ENCODE measurements at regions not wholly inside any gene's neighbourhood (a gene's known extent, or its start where the extent isn't known, plus 50 kb on each side); places are given as distances from the start of the nearest gene placed in this dataset.
"Not testable (repeated sequence)": the region's sequence is repeated elsewhere in the genome, so short reads cannot be mapped to it uniquely, and the experiment has no call there.

DNA sequence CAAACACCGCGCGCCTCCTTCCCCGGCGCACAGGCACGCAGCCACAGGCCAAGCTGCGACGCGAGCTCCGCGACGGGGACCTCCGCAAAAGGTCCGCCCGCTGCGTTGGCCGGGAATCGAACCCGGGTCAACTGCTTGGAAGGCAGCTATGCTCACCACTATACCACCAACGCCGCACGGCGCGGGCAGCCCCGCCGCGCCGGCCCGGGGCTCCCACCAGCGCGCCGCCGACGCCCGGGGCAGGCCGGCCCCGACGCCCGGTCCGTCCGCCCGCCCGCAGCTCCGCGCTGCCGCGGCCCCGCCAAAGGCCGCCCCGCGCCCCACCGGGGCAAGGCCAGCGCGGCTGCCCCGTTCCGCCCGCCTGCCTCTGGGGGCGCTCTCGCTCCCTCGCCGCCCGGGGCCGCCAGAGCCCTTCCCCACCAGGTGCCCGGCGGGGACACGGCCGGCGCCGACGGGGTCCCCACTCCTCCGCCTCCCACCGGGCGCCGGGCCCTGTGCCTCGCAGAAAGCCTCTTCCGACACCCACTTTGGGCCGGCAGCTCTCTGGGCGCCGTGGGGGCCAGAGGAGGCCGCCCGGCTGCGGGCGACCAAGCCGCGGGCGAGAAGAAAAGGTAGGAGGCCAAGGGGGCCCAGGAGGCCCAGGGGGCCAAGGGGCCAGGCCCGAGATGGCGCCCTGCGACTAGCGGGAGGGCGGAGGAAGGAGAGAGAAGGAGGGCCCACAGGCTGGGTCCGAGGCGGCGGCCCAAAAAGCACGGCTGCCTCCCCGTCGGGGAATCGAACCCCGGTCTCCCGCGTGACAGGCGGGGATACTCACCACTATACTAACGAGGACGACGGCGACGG, 50.2 kb upstream of the FCGR2A start:
- H3K27ac Mint-ChIP-seq; H3K4me1 Mint-ChIP-seq (ENCODE audit: low read depth); H3K9me3 Mint-ChIP-seq; intact Hi-C loops (cut with micrococcal nuclease); H3K27me3 Mint-ChIP-seq; H3K36me3 Mint-ChIP-seq (ENCODE audit: low read depth); H3K4me3 Mint-ChIP-seq: not testable (repeated sequence)

DNA sequence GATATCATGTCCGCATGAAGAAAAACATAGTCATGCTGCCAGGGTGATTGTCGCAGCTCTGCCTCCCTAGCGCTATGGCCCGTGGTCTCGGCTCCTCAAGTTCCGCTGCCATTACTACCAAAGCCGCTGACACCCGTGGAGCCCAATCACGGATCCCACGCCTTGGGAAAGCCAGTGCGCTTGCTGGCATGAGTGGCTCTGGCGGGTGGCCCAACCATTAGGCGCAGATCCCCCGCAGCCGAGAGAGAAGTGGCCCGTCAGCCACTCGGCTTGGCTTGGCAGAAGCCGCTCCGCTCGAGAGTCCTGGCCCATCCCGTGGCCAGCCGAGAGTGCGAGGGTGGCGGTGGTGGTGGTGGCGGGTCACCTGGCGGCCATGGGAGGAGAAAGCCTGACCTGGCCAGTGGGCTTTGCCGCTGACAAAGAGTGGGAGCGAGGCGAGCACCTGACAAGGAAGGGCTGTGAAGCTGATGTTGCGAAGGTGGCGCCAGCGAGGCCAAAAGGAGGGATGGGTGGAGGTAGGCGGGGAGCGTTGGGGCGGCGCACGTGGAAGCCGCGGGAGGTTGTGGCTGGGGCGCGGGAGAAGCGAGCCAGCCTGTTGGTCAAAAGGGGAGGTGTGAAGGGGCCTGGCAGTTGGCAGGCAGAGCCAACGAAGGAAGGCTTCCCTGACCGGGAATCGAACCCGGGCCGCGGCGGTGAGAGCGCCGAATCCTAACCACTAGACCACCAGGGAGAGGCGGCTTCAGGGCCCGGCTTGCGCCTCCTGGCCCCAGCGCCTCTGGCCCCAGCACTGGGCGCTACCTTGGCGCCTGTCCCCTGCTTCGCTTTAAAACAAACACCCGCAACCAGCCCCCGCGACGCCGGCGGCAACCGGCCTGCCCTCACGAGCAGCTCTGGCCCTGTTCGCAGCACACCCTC, 51.0 kb upstream of the FCGR2A start:
- H3K36me3 Mint-ChIP-seq (ENCODE audit: low read depth); H3K4me3 Mint-ChIP-seq; H3K9me3 Mint-ChIP-seq; H3K4me1 Mint-ChIP-seq (ENCODE audit: low read depth); H3K27me3 Mint-ChIP-seq; intact Hi-C loops (cut with micrococcal nuclease); H3K27ac Mint-ChIP-seq: not testable (repeated sequence)

DNA sequence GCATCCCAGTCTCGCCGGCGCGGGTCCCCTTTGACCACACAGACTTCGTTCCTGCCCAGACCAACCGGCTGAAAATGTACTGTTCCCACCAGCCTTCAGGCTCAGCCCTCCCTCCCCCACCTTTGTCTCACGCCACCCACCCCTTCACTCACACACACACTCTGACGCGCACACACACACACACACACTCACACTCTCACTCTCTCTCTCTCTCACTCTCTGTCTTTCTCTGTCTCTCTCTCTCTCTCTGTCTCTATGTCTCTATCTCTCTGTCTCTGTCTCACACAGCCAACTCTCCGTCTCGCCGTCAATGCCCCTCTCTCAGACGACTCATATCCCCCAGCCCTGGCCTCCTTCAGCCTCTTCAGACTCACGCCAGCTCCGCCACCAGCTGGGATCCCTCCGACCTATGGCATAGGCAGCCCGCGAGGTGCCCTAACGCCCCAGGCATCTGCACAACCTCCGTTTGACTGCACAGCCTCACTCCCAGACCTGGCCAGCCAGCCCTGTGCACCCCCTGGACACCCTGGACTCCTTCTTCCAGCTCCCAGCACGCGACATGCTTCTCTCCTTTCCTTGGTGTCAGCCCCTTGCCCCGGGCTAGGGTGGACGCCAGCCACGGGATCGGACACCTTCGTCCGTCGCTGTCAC, 53.4 kb upstream of the FCGR2A start:
- H3K36me3 Mint-ChIP-seq (ENCODE audit: low read depth); H3K27ac Mint-ChIP-seq: not testable (repeated sequence)

DNA sequence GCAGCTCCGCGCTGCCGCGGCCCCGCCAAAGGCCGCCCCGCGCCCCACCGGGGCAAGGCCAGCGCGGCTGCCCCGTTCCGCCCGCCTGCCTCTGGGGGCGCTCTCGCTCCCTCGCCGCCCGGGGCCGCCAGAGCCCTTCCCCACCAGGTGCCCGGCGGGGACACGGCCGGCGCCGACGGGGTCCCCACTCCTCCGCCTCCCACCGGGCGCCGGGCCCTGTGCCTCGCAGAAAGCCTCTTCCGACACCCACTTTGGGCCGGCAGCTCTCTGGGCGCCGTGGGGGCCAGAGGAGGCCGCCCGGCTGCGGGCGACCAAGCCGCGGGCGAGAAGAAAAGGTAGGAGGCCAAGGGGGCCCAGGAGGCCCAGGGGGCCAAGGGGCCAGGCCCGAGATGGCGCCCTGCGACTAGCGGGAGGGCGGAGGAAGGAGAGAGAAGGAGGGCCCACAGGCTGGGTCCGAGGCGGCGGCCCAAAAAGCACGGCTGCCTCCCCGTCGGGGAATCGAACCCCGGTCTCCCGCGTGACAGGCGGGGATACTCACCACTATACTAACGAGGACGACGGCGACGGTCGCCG, 57.4 kb upstream of the FCGR2A start:
- H3K4me1 Mint-ChIP-seq (ENCODE audit: low read depth); intact Hi-C loops (cut with micrococcal nuclease); H3K27ac Mint-ChIP-seq; H3K4me3 Mint-ChIP-seq; H3K9me3 Mint-ChIP-seq; H3K36me3 Mint-ChIP-seq (ENCODE audit: low read depth): not testable (repeated sequence)
- H3K27me3 Mint-ChIP-seq, result peaks cover 14% of the 10 kb centered on the region

More for the DNA sequence above, 53.4 kb upstream of the FCGR2A start:
- H3K4me3 Mint-ChIP-seq; H3K9me3 Mint-ChIP-seq; intact Hi-C loops (cut with micrococcal nuclease); H3K4me1 Mint-ChIP-seq (ENCODE audit: low read depth); H3K27me3 Mint-ChIP-seq: not testable (repeated sequence)

DNA sequence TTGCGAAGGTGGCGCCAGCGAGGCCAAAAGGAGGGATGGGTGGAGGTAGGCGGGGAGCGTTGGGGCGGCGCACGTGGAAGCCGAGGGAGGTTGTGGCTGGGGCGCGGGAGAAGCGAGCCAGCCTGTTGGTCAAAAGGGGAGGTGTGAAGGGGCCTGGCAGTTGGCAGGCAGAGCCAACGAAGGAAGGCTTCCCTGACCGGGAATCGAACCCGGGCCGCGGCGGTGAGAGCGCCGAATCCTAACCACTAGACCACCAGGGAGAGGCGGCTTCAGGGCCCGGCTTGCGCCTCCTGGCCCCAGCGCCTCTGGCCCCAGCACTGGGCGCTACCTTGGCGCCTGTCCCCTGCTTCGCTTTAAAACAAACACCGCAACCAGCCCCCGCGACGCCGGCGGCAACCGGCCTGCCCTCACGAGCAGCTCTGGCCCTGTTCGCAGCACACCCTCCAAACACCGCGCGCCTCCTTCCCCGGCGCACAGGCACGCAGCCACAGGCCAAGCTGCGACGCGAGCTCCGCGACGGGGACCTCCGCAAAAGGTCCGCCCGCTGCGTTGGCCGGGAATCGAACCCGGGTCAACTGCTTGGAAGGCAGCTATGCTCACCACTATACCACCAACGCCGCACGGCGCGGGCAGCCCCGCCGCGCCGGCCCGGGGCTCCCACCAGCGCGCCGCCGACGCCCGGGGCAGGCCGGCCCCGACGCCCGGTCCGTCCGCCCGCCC, 58.1 kb upstream of the FCGR2A start:
- H3K9me3 Mint-ChIP-seq; H3K4me3 Mint-ChIP-seq; H3K36me3 Mint-ChIP-seq (ENCODE audit: low read depth); H3K27ac Mint-ChIP-seq; intact Hi-C loops (cut with micrococcal nuclease); H3K4me1 Mint-ChIP-seq (ENCODE audit: low read depth): not testable (repeated sequence)
- H3K27me3 Mint-ChIP-seq, result peaks cover 20% of the 10 kb centered on the region

DNA sequence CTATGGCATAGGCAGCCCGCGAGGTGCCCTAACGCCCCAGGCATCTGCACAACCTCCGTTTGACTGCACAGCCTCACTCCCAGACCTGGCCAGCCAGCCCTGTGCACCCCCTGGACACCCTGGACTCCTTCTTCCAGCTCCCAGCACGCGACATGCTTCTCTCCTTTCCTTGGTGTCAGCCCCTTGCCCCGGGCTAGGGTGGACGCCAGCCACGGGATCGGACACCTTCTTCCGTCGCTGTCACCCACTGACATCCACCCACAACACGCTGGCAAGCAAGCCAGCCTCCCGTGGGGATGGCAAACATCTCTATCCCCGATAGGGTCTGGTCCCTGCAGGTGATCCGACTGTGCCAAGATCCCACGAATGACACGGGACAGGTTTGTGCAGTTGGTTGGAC, 60.5 kb upstream of the FCGR2A start:
- H3K4me3 Mint-ChIP-seq; H3K27ac Mint-ChIP-seq; intact Hi-C loops (cut with micrococcal nuclease); H3K36me3 Mint-ChIP-seq (ENCODE audit: low read depth); H3K9me3 Mint-ChIP-seq: not testable (repeated sequence)
- H3K4me1 Mint-ChIP-seq (ENCODE audit: low read depth), result peaks cover 12% of the 10 kb centered on the region
- H3K27me3 Mint-ChIP-seq, result peaks cover 27% of the 10 kb centered on the region

DNA sequence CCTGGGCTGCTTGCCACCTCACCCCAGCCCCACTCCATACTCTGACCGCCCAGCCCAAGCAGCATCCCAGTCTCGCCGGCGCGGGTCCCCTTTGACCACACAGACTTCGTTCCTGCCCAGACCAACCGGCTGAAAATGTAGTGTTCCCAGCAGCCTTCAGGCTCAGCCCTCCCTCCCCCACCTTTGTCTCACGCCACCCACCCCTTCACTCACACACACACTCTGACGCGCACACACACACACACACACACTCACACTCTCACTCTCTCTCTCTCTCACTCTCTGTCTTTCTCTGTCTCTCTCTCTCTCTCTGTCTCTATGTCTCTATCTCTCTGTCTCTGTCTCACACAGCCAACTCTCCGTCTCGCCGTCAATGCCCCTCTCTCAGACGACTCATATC, 61.0 kb upstream of the FCGR2A start:
- H3K36me3 Mint-ChIP-seq (ENCODE audit: low read depth); intact Hi-C loops (cut with micrococcal nuclease); H3K4me3 Mint-ChIP-seq; H3K9me3 Mint-ChIP-seq; H3K27ac Mint-ChIP-seq: not testable (repeated sequence)
- Mint-ChIP-seq H3K4me1 (ENCODE audit: low read depth) (peaks cover 15% of the 10 kb centered on the region), H3K27me3 (peaks cover 32% of the 10 kb centered on the region)

DNA sequence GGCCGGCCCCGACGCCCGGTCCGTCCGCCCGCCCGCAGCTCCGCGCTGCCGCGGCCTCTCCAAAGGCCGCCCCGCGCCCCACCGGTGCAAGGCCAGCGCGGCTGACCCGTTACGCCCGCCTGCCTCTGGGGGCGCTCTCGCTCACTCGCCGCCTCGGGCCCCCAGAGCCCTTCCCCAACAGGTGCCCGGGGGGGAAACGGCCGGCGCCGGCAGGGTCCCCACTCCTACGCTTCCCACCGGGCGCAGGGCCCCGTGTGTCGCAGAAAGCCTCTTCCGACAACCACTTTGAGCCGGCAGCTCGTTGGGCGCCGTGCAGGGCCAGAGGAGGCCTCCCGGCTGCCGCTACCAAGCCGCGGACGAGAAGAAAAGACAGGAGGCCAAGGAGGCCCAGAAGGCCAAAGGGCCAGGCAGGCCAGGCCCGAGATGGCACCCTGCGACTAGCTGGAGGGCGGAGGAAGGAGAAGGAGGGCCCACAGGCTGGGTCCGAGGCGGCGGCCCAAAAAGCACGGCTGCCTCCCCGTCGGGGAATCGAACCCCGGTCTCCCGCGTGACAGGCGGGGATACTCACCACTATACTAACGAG, 64.9 kb upstream of the FCGR2A start:
- Mint-ChIP-seq H3K9me3 (no peaks in the 10 kb centered on the region), H3K4me1 (ENCODE audit: low read depth) (peaks cover 15% of the 10 kb centered on the region), H3K27ac (no peak overlapping the region), H3K4me3 (peak overlapping the region; percentile 80), H3K36me3 (ENCODE audit: low read depth) (no peaks in the 10 kb centered on the region), H3K27me3 (peaks cover 67% of the 10 kb centered on the region)
- intact Hi-C loops (cut with micrococcal nuclease), result no loop called here

DNA sequence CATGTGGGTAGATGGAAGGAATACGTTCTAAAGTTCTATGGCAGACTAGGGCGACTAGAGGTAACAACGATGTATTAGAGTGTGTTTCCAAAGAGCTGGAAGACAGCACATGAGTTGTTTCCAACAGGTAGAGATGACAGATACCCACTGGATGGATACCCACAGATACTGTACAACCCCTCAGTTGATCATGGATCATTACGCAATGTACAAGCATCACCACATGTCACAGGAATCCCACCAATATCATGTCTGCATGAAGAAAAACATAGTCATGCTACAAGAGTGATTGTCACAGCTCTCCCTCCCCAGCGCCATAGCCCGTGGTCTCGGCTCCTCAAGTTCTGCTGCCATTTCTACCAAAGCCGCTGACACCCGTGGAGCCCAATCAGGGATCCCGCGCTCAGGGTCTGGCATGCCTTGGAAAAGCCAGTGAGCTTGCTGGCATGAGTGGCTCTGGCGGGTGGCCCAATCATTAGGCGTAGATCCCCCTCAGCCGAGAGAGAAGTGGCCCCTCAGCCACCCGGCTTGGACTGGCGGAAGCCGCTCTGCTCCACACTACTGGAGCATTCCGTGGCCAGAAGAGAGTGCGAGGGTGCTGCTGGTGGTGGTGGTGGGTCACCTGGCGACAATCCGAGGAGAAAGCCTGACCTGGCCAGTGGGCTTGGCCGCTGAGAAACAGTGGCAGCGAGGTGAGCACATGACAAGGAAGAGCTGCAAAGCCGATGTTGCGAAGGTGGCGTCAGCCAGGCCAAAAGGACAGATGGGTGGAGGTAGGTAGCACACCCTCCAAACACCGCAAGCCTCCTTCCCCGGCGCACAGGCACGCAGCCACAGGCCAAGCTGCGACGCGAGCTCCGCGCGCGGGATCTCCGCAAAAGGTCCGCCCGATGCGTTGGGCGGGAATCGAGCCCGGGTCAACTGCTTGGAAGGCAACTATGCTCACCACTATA, 65.7 kb upstream of the FCGR2A start:
- Mint-ChIP-seq H3K36me3 (ENCODE audit: low read depth) (no peaks in the 10 kb centered on the region), H3K27me3 (peaks cover 70% of the 10 kb centered on the region)
- intact Hi-C loops (cut with micrococcal nuclease), result no loop called here

DNA sequence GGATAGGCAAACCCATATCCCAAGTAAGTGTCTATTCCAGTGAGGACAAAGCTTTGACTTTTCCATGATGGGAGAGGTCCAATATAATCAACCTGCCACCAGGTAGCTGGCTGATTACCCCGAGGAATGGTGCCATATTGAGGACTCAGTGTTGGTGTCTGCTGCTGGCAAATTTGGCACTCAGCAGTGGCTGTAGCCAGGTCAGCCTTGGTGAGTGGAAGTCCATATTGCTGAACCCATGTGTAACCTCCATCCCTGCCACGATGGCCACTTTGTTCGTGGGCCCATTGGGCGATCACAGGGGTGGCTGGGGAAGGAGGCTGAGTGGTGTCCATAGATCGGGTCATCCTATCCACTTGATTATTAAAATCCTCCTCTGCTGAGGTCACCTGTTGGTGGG, 65.5 kb upstream of the CFAP126 start:
- H3K9me3 Mint-ChIP-seq; H3K36me3 Mint-ChIP-seq (ENCODE audit: low read depth); H3K27ac Mint-ChIP-seq; H3K4me3 Mint-ChIP-seq; intact Hi-C loops (cut with micrococcal nuclease); H3K4me1 Mint-ChIP-seq (ENCODE audit: low read depth): not testable (repeated sequence)
- peaks cover 79% of the 10 kb centered on the region for H3K27me3 Mint-ChIP-seq

More for the DNA sequence above, 65.7 kb upstream of the FCGR2A start:
- Mint-ChIP-seq H3K4me3 (no peak overlapping the region), H3K9me3 (no peaks in the 10 kb centered on the region), H3K27ac (no peak overlapping the region), H3K4me1 (ENCODE audit: low read depth) (peaks cover 15% of the 10 kb centered on the region)

DNA sequence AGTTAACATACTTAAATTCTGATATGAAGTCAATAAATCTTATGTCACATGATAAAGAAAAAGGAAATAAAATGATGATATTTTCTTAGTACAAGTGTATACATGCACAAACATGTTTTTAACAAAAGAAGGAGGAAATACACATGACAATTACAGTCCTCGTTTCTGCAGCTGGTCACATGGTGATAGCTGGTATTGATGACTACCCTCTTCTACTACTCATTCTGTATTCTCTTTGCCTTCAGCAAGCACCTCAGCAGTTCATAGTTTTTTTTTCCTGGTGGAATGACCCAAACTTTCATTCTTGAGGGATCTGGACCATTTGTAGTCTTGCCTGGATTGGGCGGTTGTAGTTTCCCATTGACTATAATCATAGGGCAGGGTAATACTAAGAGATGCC, 64.4 kb upstream of the CFAP126 start:
- Mint-ChIP-seq H3K36me3 (ENCODE audit: low read depth) (no peaks in the 10 kb centered on the region), H3K4me3 (no peak overlapping the region), H3K27me3 (peaks cover 78% of the 10 kb centered on the region), H3K27ac (no peak overlapping the region), H3K9me3 (no peaks in the 10 kb centered on the region), H3K4me1 (ENCODE audit: low read depth) (no peaks in the 10 kb centered on the region)
- intact Hi-C loops (cut with micrococcal nuclease), result no loop called here

DNA sequence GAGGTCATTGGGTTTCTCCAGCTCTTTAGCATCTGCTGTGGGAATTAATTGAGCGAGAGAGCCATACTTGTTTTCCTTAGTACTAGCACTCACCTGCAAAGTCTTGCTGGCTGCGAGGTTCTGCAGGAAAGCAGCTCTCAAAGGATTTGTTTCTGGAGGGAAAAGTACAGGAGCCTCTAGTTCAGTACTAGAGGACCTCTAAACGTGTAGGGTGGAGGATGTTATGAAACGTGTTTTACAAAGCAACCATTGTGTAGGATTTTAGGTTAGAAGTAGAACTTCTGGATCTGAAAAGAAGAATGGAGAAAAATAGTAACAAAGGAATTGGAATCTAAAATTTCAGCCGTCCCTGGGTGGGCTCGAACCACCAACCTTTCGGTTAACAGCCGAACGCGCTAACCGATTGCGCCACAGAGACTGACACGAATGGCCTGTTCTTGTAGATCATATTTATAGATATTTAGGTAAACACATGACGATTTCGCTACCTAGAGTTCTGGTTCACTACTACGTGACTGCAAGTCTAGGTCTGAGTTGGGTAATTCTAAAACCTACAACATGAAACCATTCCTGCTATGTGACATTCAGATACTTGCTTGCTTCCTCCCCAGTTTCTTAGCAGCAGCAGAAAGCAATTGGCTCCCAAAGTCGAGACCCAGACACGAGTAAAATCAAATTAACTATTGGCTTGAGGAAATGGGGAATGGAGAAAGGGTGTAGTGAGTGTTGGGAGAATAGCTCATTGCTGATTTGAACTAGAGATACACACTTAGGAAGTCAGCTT, 60.2 kb upstream of the CFAP126 start:
- H3K9me3 Mint-ChIP-seq, result no peaks in the 10 kb centered on the region
- no peak overlapping the region for H3K4me3 Mint-ChIP-seq
- H3K4me1 Mint-ChIP-seq (ENCODE audit: low read depth), result no peaks in the 10 kb centered on the region
- intact Hi-C loops (cut with micrococcal nuclease), result no loop called here
- peaks cover 72% of the 10 kb centered on the region for H3K27me3 Mint-ChIP-seq
- no peaks in the 10 kb centered on the region for H3K36me3 Mint-ChIP-seq (ENCODE audit: low read depth)
- H3K27ac Mint-ChIP-seq, result no peak overlapping the region

All from dendritic cell treated with granulocyte-macrophage colony-stimulating factor and Interleukin-4, amounts not matched to agents 40 ng/mL and 50 ng/mL, for 4 days (primary cell).